Activated CD4-positive, alpha-beta T cell treated with anti-CD3 and anti-CD28 coated beads, Interleukin-2, Interleukin-6, amounts not matched to agents 100 ng/mL and 50 ng/mL, durations not matched to agents 16 hours and 8 hours (primary cell): ENCODE measurements at regions not wholly inside any gene's neighbourhood (a gene's known extent, or its start where the extent isn't known, plus 50 kb on each side); places are given as distances from the start of the nearest gene placed in this dataset.
"Not testable (repeated sequence)": the region's sequence is repeated elsewhere in the genome, so short reads cannot be mapped to it uniquely, and the experiment has no call there.

Source experiments
- DNase-seq: peaks from one replicate; pipeline ENCODE4 v3.0.0-alpha.2; 2020

DNA sequence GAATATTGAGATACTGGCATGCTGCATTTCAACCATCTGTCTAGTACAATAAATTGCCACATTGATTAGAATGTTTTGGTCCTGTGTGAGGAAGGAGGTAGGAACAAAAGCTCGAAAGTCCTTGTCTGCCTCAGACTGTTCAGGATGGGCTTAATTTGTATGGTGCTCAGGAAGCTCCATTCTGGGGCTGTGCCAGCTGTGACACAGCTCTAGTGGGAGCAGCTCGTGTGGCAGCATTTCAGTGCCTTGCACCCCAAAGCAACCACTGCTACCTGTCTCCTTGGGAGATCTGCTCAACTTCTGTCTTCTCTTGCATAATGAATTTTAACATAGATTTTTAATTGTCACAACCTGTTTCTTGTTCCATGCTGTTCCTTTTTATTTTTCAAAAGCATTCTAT is 144.4 kb upstream of the THUMPD2 start:
- no peak for DNase-seq

DNA sequence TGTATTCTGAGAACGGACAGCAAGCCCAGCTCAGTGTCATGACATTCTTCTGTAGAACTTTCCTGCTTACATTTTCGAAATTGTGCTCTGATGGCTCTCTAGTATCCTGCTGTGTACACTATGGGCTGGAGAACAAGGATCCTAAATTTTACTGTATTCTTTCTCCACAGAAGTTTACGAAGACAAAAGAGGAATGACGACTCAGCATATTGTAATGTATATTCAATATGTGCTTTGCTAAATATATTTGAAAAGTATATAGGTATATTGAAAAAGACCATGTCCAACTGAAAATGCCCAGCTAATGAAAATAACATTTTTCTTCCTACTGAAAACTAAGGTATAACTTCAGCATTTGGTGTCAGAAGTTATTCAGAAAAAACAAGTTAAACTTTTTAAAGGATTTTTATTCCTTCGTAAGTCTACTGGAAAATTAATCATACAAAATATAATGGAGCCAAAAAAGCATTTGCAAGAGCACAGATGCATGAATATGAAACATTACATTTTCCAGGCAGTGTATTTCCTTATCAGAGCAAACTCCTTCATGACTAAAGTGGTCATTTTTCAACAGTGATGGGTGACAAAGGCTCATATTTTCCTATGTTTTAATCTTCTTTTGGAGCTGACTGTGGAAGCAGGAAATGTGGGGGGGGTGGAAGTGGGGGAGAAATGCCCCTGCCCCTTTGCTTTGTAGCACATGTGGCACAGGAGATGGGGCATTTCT is 143.8 kb upstream of the THUMPD2 start:
- no peak for DNase-seq

DNA sequence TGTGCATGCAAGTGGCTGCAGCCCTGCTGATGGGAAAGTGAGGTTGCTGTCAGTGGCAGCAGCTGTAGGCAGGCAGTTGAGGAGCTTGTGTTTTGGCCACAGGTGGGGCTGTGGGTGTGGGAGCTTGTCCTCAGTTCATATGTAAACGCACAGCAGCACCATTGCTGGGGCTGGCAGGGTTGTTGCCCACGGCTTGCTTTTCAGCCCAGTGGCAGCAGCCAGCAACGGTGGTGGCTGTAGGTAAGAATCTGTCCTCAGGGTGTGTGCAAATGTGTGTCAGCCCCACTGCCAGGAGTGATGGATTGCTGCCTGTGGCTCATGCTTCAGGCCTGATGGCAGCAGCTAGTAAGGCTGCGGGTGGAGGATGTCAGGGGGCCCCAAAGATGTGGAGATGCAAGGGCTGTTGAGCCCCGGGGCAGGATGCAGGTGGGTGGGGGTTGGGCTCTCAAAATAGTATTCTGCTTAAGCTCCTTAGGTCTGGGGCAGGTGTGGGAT is 141.3 kb upstream of the THUMPD2 start:
- peak; percentile 22 for DNase-seq

DNA sequence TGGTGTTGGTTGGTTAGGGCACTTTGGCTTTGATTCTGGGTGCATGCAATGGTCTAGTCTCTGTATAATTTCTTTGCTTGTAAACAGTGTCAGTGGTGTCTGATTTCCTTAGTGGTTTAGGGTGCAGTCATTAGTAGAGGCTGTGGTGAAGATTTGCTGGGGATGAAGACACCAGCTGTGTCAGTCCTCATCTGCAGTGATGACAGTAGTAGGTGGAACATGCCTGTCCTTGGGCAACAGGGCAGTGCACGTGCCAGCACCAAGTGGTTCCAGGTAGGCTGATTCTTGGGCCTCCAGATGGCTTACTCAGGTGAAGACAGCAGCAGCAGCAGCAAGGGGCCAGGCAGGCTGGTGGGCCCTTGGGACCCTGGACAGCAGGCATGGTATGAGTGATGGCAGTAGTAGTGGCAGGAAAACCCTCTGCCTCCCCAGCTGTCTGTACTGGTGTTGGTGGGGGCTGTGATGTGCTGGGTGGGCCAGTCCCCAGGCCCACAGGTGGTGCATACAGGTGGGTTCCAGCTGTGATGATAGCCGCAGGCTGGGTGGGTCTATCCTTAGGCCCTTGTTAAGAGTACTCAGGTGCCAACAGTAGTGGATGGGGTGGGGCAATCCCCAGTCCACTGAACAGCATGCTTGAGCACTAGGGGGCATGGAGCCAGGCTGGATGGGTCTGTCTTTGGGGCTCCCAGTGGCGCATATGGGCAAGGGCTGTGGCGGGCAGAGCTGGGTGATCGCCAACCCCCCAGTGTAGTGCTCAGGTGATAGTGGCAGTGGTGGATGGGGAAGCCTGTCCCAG is 140.7 kb upstream of the THUMPD2 start:
- DNase-seq: peak; percentile 62

DNA sequence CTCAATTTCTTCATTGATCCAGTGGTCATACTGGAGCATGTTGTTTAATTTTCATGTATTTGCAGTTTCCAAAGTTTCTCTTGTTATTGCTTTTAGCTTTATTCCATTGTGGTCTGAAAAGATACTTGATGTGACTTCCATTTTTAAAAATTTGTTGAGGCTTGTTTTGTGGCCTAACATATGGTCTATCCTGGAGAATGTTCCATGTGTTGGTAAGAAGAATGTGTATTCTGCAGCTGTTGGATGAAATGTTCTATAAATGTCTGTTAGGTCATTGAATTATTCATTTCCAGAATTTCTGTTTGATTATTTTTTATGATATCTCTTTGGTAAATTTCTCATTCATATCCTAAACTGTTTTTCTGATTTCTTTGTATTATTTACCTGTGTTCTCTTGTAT is 139.8 kb upstream of the THUMPD2 start:
- DNase-seq: no peak

DNA sequence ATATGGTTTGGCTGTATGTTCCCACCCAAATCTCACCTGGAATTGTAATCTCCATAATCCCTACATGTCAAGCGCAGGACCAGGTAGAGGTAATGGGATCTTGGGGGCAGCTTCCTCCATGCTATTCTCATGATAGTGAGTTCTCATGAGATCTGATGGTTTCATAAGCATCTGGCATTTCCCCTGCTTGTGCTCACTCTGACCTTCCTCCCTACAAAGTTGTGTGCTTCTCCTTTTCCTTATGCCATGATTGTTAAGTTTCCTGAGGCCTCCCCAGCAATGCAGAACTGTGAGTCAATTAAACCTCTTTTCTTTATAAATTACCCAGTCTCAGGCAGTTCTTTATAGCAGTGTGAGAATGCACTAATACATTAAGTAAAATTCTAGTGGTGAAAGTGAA is 138.3 kb upstream of the THUMPD2 start:
- not testable (repeated sequence) for DNase-seq

DNA sequence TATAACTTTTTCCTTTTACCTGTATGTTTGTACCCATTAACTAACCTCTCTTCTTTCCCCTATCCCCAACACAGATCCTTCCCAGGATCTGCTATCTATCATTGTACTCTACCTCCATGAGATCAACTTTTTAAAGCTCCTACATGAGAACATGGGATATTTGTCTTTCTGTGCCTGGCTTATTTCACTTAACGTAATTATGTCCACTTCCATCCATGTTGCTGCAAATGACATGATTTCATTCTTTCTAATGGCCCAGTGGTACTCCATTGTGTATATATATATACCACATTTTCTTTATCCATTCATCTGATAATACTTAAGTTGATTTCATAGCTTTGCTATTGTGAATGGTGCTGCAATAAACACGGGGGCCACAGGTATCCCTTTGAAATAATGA is 135.9 kb upstream of the THUMPD2 start:
- DNase-seq: no peak

DNA sequence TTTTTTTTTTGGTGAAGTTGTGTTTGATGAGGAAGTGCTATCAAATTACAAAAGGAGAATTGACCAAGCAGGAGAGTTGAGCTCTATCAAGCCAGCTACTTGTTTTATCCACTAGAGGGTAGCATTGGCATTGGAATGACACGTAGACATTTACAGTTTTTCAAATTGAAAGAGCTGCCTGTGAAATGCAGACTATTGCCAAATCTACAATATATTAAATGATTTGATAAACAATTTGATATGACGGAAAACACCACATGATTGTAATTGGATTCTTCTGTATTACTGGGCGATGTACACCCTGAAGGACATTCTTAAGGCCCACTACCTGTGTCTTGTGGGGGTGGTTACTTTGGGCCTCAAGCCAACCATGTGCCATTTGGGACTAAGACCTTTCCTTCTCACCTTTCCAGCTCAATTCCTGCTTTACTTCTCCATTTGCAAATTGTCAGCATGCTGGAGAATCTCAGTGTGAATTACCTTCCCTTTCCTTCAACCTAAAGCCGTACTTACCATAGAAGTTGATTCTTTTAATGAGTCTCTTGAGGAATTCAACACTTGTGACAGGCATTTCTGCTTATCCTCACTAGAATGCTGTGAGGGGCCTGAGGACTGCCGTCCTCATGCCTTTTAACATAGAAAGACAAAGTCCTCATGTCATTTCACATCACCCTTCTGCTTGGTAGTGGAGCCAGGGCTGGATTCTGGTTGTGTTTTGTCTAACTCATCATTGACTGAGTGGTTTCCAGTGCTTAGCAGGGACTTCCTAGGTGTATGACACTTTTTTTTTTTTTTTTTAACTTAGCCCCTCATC is 134.8 kb upstream of the THUMPD2 start:
- DNase-seq: peak; percentile 69

DNA sequence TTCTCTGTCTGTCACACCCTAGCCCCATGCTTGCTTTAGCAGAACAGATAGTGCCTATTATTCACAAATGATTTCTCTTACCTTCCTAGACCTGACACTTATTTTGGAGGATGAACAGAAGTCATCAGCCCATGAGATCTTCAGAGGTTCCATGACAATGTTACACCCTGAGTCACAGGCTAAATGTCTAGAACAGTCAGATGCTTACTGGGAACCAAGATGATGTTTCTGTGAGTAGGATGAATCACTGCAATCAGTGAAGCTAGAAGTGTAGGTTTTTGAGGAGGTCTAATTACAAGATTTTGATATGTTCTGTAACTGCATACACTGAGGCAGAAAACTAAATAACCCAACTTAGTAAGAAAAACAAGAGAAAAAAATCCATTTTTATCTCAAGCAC is 123.0 kb upstream of the THUMPD2 start:
- no peak for DNase-seq

DNA sequence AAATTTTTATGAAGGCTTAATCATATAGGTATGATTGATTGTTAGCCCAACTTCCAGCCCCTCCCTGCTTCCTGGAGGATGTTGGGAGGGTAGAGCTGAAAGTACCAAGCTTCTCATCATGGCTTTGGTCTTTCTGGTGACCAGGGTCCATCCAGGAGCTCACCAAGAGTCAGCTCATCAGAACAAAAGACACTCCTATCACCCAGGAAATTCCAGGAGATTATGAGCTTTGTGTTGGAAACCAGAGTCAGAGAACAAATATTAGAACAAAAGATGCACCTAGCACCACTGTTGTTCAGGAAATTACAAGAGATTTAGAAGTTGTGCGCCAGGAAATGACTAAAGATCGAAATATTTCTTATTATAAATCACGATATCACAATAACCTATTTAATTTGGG is 119.9 kb upstream of the THUMPD2 start:
- no peak for DNase-seq

DNA sequence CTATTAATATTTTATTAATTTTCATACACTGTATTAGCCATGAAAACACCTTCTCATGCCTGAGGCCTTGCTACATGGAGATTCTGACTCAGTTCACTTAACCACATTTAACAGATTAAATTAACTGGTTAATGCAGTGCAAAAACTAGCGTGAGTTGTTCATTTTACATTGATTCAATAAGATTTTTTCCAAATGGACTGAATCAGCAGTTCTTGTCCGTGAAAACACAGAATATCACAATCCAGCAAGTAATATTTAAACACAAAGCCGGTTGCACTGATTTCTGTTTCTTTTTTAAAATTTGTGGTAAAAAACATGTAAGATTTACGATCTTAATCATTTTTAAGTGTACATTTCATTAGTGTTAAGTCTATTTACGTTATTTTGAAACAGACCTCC is 118.2 kb upstream of the THUMPD2 start:
- DNase-seq: no peak

DNA sequence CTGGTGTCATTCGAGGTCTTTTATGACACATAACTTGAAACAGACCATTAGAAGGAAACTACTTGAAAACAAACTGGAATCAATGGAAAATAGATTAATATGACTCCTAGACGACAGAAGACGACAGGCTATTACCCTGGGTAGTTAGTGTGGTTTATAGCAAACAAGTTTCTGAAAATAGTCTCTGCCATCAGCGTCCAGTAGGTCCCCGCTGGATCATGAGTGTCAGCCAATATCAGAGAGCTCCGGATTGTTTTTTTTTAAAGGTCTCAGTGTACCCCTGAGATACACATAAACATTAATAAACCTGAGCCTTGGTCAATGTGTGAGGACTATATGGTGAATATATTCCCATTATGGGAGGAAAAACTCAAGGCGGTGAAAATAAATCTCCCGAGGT is 115.0 kb upstream of the THUMPD2 start:
- DNase-seq: no peak

DNA sequence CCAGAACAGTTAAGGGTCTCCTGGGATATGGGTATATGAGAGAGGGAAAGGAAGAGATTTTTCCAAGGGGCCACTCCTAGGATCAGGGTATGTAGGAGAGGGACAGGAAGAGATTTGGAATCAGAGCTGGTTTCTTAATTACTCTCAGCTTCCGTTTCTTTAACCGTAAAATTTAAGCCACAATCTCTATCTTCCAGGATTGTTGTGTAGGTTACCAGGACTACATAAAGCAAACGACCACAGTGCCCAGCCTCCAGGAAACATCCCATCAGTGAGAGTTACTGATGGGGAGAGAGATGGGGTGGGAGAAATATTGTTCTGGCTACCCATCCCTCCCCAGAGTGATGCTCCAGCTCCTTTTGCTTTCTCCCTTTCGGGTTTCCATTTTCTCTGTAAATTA is 114.6 kb upstream of the THUMPD2 start:
- DNase-seq: no peak

DNA sequence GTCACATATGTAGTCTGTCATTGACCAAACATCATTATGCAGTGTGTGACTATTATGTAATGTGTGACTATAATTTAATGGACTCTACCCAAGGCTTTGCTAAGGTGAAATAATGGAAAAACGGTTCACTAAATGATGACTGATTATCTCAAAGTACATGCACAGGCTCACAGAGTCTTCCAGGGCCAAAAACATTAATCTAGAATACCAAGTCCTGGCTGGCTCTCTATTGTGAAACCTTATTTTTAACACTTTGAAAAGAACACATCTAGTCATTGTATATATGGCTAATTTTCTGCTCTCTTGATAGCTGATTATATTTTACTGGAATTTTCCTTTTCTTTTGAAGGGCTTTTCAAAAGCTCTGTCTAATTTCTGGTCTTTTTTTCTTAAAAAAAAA is 102.9 kb upstream of the THUMPD2 start:
- DNase-seq: no peak

DNA sequence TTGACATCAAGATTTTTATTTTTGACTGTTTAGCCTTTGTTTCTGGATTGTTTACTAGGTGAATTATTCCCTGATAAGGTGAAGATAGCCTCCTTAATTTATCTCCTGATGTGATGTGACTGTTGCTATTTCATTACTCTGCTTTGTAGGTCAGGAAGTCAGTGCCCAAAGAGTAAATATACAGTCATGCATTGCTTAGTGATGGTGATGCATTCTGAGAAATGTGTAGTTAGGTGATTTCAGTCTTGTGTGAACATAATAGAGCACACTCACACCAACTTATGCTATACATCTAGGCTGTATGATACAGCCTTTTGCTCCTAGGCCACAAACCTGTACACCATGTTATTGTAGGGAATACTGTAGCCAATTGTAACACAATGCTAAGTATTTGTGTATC is 102.4 kb upstream of the THUMPD2 start:
- DNase-seq: no peak

DNA sequence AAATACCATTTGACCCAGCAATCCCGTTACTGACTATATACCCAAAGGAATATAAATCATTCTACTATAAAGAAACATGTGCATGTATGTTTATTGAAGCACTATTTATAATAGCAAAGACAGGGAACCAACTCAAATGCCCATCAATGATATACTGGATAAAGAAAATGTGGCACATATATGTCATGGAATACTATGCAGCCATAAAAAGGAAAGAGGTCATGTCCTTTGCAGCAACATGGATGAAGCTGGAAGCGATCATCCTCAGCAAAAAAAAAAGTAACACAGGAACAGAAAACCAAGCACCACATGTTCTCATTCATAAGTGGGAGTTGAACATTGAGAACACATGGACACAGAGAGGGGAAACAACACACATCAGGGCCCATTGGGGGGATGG is 99.9 kb upstream of the THUMPD2 start:
- DNase-seq: not testable (repeated sequence)

DNA sequence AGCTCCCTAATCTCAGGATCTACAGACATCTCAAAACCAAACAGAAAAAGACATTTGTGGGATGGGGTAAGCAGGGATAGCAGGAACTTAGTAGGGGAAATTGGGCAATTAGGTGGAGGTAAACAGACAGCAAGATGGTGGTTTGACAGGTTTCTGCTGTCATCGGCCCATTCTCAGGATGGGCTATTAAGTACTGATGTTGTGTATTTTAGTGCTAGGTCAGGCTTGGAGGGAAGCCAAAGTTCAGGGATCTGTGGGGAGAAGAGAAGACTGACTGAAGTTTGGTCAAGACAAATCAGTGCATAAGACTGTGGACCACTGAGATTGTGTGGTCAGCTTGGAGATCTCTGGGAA is 96.8 kb upstream of the THUMPD2 start:
- no peak for DNase-seq

DNA sequence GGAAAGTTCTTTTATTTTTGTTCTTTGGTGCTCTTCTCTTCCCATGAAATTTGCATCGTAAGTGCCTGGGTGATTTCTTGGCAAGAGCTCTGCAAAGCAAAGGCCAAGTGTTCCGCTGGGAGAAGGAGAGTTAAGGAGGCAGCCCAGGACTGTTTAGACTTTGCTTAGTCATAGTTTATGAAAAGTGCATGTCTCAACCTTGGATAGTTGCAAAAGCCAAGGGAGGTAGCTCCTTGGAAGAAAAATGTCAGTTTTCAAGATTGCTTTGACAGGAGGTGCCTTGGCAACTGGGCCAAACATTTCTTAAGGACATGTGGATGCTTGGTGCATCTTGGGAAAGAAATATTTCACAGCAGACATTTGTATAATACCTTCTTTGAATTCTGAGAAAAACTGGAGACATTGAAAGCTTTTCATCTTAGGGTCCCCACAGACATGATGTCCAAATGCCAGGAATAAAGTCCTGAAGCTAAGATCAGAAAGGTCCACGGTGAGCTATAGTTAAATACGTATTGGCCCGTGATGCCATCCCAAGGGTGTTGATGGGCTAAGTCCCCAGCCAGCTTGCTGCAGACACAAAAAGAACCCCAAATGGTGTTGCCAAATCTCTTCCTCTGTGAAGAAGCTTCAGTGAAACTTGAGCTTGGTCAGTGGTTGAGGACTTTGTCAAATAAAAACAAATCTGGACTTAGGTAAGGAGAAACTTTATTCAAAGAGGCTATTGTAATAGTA is 96.3 kb upstream of the THUMPD2 start:
- no peak for DNase-seq

DNA sequence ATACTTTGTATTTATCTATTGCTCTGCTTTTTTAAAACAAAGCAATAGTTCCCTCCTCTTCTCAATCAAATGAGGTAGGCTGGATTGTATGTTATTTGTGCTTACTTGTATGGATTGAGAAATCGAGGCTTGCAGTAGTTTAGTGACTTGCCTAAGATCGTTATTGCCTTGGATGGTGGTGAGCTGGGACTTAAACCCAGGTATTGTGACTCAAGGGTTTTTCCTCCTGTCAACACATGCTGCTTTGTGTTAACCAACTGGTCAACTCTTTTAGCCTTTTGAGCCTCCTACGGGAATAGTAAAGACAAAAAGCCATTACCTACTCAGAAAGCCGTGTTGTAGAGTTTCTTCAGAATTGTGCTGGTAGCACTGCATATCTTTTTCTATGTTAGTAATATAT is 95.2 kb upstream of the THUMPD2 start:
- no peak for DNase-seq

DNA sequence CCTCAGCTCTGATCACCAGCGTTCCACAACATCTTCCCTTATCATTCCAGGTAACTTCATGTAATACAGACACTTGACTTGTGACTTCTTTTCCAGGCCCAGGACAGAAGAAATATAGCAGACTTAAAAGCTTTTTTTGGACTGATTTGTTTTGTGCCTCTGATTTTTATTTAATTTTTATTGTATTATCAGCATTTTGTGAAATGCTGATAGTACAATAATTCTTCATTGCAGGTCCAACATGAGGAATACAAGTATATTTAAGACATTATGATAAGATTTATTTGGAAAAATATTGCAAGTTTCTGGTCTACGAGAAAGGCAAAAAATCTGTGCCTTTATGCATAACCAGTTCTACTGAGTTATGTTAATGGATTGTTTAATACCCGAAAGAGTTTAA is 94.5 kb upstream of the THUMPD2 start:
- DNase-seq: no peak

DNA sequence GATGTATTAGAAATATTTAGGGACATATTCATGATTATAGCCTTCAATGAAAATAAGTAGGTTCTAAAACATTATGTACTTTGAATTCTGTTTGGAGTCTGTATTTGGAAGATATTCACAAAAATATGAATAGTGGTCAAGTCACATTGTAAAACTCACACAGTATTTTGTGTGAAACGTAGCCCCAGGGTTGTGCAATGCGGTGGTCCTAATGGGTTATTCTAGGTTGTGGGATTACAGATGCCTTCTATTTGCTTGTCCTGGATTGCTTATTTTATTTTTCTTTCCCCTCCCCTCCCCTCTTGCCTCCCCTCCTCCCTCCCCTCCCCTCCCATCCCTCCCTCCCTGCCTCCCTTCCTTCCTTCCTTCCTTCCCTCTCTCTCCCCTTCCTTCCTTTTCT is 93.7 kb upstream of the THUMPD2 start:
- DNase-seq: no peak

DNA sequence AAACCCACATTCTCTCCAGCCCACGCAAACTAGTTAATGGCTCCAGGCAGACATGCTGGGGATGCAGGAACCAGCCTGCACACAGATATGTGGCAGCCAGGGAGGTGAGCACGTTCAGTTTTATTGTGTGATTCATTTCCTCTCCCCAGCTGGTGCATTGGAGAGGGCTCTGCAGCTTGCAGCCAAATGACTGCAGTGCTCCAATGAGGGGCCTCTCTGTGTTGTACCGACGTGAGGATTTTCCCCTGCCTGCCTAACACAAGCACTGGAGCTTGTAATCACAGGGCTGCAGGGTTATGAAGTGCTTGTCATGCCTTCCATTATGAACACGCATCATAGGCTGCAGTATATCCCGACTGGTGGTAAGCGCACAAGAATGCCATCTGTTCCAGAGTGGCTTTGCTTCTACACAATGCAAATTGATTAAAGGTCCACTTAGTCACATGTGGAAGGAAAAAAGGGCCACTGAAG is 92.3 kb upstream of the THUMPD2 start:
- DNase-seq: no peak

DNA sequence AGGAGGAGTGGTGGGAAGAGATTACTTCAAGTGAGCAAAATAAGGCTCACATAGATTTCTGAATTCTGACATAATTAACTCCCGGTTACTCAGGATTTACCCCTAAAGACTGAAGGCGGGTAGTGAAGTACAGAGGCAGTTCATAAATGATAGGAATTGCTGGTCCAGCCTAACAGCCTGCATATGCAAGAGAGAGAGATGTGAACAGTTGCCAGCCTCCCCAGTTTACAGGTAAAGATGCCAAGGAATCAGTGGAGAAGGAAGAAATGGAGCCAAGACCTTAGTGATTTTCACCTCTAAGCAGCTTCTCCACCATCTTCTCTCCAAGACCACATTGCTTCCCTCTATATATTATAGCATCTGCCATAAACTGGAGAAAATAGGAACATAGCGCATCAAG is 91.8 kb upstream of the THUMPD2 start:
- no peak for DNase-seq
